ENCODE measurements at regions not wholly inside any gene's neighbourhood (a gene's known extent, or its start where the extent isn't known, plus 50 kb on each side); places are given as distances from the start of the nearest gene placed in this dataset.

DNA sequence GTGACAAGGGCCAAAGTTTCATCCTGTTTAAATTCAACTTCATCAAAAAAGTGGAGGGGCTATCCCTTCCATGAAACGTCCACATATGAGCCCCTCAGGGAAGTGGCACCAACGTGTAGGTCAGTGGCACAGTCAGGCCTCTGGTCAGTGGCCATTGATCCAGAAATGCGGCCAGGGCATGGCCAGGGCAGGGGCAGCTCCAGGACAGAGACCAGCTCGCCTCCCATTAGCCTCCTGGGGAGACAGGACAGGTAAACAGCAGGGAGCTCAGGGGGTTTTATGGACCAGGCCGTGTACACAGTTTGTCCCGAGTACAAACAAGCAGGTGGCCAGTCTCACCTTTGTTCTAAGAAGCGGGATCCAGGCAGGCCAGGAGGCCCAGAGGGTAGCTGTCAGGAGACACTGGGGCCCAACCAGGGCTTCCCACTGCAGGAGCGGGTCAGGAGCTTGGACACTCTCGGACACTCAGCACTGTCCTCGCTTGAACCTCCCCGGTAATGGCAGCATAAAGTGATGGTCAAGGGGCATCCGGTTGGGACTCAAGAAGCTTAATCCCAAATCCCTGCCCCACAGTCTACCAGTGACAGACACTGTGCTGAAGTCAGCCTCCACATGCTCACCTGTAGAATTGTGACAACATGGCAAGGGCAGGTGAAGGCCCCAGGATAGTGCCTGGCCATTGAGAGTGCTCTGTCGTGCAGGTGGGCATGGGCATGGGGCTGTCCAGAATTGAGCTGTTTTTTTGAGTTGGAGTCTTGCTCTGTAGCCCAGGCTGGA, 144.1 kb upstream of the ERRFI1 start:
- FAIRE-seq (no peak), DNase-seq (ENCODE audit: low read depth) (no peak)
- TF ChIP-seq, protein P1, sequence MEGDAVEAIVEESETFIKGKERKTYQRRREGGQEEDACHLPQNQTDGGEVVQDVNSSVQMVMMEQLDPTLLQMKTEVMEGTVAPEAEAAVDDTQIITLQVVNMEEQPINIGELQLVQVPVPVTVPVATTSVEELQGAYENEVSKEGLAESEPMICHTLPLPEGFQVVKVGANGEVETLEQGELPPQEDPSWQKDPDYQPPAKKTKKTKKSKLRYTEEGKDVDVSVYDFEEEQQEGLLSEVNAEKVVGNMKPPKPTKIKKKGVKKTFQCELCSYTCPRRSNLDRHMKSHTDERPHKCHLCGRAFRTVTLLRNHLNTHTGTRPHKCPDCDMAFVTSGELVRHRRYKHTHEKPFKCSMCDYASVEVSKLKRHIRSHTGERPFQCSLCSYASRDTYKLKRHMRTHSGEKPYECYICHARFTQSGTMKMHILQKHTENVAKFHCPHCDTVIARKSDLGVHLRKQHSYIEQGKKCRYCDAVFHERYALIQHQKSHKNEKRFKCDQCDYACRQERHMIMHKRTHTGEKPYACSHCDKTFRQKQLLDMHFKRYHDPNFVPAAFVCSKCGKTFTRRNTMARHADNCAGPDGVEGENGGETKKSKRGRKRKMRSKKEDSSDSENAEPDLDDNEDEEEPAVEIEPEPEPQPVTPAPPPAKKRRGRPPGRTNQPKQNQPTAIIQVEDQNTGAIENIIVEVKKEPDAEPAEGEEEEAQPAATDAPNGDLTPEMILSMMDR (IDR thresholded peaks at IDR 0.05; ENCODE audit: insufficient read depth, low read length, severe bottlenecking), result no peak
- Histone ChIP-seq H3K36me3 (ENCODE audit: control insufficient read depth, insufficient read depth, low read length) (no peaks in the 10 kb centered on the region), H3K27me3 (ENCODE audit: control insufficient read depth, insufficient read depth, low read length) (no peaks in the 10 kb centered on the region), H3K4me3 (ENCODE audit: low read depth, low read length) (no peak overlapping the region)

DNA sequence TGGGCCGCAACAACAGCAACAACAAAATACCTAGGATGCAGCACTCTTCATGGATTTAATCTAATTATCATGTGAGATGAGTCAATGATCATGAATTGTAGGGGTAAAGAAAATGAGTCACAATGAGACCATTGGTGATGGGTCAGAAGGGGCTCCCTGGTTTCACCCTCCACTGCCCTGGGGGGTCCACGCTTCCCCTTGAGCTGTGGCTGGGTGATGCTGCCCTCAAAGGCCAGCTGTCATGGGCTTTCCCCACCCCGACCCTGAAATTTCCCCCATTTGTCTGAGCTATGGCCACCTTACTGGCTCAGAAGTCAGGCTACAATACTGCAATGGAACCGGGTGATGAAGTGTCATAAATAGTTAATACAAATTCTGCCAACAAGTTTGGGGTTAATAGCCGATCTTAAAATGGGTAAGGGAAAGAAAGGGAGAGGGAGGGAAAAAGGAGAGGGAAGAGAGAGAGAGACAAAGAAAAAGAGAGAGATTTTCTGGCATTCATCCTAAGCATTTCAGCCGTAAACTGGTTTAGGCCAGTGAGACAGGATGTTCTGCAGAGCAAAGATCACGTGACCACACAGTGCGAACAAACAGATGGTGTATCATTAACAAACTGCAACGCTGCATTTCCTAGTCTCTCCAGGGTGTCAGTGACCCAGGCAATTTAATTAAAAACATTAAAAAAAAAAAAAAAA, 143.4 kb upstream of the ERRFI1 start:
- Histone ChIP-seq H3K36me3 (ENCODE audit: control insufficient read depth, insufficient read depth, low read length) (no peaks in the 10 kb centered on the region), H3K4me3 (ENCODE audit: low read depth, low read length) (no peak overlapping the region), H3K27me3 (ENCODE audit: control insufficient read depth, insufficient read depth, low read length) (no peaks in the 10 kb centered on the region)
- FAIRE-seq, result no peak
- TF ChIP-seq, protein P1 (IDR thresholded peaks at IDR 0.05; ENCODE audit: insufficient read depth, low read length, severe bottlenecking), result no peak
- peak; percentile 84 for DNase-seq (ENCODE audit: low read depth)

DNA sequence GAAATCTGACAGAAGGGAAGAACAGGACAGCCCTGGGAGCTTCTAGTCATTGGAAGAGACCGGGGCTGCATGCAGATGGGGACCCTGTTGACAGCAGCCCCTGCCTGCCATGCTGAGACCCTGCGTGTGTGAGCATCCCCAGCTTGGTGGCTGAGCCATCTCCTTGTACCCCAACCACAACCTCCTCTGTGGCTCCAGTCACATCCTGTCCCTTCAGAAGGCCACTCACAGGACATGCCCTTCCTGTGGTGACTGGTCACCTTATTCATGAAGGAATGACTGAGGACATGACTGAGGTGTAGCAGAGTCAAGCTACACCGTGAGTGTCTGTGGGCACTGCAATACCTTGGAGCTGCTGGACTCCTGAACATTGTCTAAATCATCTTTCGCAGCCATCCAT, 141.8 kb upstream of the ERRFI1 start:
- no peak for FAIRE-seq
- no peaks in the 10 kb centered on the region for H3K27me3 ChIP-seq (ENCODE audit: control insufficient read depth, insufficient read depth, low read length)

DNA sequence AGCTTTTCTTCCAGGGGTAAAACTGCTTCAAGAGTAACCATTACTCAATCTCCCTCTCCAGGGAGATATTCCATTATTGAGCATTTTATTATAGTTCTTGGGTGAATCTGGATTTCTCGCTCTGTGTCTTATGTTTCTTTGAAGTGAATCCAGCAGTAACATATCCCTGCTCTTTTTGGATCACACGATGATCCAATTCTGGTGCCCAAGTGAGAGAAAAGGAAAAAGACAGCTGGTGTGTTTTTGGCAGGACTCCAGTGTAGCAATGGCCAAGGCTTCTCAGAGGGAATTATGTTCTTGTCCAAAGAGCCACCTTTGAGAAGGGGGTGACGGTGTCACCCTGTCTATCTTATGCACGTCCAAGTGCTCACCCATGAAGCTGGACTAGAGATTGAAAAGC, 140.3 kb upstream of the ERRFI1 start:
- no peak for FAIRE-seq
- TF ChIP-seq, protein P1 (IDR thresholded peaks at IDR 0.05; ENCODE audit: insufficient read depth, low read length, severe bottlenecking), result no peak
- no peak for DNase-seq (ENCODE audit: low read depth)
- Histone ChIP-seq H3K4me3 (ENCODE audit: low read depth, low read length) (no peak overlapping the region), H3K36me3 (ENCODE audit: control insufficient read depth, insufficient read depth, low read length) (no peaks in the 10 kb centered on the region), H3K27me3 (ENCODE audit: control insufficient read depth, insufficient read depth, low read length) (no peaks in the 10 kb centered on the region)

More for the DNA sequence above, 141.8 kb upstream of the ERRFI1 start:
- no peaks in the 10 kb centered on the region for H3K36me3 ChIP-seq (ENCODE audit: control insufficient read depth, insufficient read depth, low read length)
- no peak overlapping the region for H3K4me3 ChIP-seq (ENCODE audit: low read depth, low read length)
- no peak for DNase-seq (ENCODE audit: low read depth)
- TF ChIP-seq, protein P1 (IDR thresholded peaks at IDR 0.05; ENCODE audit: insufficient read depth, low read length, severe bottlenecking), result no peak

DNA sequence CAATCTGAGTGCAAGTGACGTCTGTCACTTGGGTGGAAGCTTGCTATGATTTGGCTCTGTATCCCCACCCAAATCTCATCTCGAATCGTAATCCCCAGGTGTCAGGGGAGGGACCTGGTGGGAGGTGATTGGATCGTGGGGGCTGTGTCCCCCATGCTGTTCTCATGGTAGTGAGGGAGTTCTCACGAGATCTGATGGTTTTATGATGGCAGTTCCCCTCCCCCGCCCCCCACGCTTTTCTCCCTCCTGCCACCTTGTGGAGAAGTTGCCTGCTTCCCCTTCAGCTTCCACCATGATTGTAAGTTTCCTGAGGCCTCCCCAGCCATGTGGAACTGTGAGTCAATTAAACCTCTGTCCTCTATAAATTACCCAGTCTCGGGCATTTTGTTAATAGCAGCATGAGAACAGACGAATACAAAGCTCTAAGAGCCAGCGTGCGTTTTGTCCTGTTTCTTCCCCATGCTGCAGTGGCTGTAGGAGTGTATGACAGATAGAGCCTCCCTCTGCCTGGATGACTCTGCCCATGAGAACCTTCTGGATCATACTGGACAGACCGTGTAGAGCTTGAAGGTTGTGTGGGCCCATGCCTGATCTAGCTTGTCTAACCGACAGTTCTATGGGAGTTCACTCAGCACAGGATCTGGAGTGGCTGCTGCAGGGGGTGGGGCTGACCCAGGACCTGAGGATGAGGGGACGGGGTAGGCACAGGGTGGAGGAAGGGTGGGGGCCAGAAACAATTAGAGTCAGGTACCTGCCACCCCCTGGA, 139.7 kb upstream of the ERRFI1 start:
- peak; percentile 32 for FAIRE-seq
- H3K4me3 ChIP-seq (ENCODE audit: low read depth, low read length), result no peak overlapping the region
- TF ChIP-seq, protein P1 (IDR thresholded peaks at IDR 0.05; ENCODE audit: insufficient read depth, low read length, severe bottlenecking), result peak; percentile 10
- no peaks in the 10 kb centered on the region for H3K27me3 ChIP-seq (ENCODE audit: control insufficient read depth, insufficient read depth, low read length)
- no peaks in the 10 kb centered on the region for H3K36me3 ChIP-seq (ENCODE audit: control insufficient read depth, insufficient read depth, low read length)
- DNase-seq (ENCODE audit: low read depth), result no peak

Data from bronchial epithelial cell (primary cell).